A673 (cell line): ENCODE measurements at regions not wholly inside any gene's neighbourhood (a gene's known extent, or its start where the extent isn't known, plus 50 kb on each side); places are given as distances from the start of the nearest gene placed in this dataset.

Source experiments
- BruUV-seq: library from RNA; stranded (reverse); fragments of 400-500 nt; replicated peaks from 2 replicates; lab custom pipeline; 2021; lab: Mats Ljungman, UMichigan
- CTCF ChIA-PET: fragments of 300-600 bp; sonication (Branson Sonifier 250); formaldehyde crosslinking; loops from one replicate; lab custom pipeline; 2022; ENCODE audit warnings: antibody characterized with exemption; lab: Charles Lee
- POLR2A ChIA-PET: fragments of 300-600 bp; sonication (Branson Sonifier 250); formaldehyde crosslinking; loops from one replicate; lab custom pipeline; 2022; ENCODE audit warnings: antibody characterized with exemption; ENCODE audit not compliant: low non-redundant PET; lab: Charles Lee
- DNase-seq: peaks from one replicate; pipeline ENCODE4 v3.0.0-alpha.2; 2015; ENCODE audit warnings: low spot score
- H3K27ac ChIP-seq: fragments of 200-600 bp; sonication (generic); 2 replicates; pipeline ENCODE4 v1.5.1; 2016; ENCODE audit warnings: mixed run types, low read depth, mild to moderate bottlenecking, mixed read lengths, antibody characterized with exemption, low read length; ENCODE audit not compliant: poor library complexity, severe bottlenecking
- H3K27me3 ChIP-seq: fragments of 200-600 bp; sonication (generic); replicated peaks from 2 replicates; pipeline ENCODE4 v1.6.1; 2017; ENCODE audit warnings: mixed run types, low read depth, mild to moderate bottlenecking, mixed read lengths, antibody characterized with exemption, low read length; ENCODE audit not compliant: insufficient read depth, poor library complexity
- H3K36me3 ChIP-seq: fragments of 200-600 bp; sonication (generic); 2 replicates; pipeline ENCODE4 v1.6.1; 2016; ENCODE audit warnings: mixed run types, mild to moderate bottlenecking, mixed read lengths, antibody characterized with exemption, low read length; ENCODE audit not compliant: insufficient read depth, poor library complexity, severe bottlenecking
- H3K4me1 ChIP-seq: fragments of 200-600 bp; sonication (generic); 2 replicates; pipeline ENCODE4 v1.6.1; 2017; ENCODE audit warnings: mixed run types, mild to moderate bottlenecking, mixed read lengths, antibody characterized with exemption, low read length; ENCODE audit not compliant: insufficient read depth, poor library complexity, severe bottlenecking
- H3K4me3 ChIP-seq: fragments of 200-600 bp; sonication (generic); 2 replicates; pipeline ENCODE4 v1.5.1; 2016; ENCODE audit warnings: low read depth, mixed run types, mild to moderate bottlenecking, mixed read lengths, low read length; ENCODE audit not compliant: poor library complexity, severe bottlenecking
- H3K9me3 ChIP-seq: fragments of 200-600 bp; sonication (generic); 2 replicates; pipeline ENCODE4 v1.6.1; 2016; ENCODE audit warnings: mixed run types, low read depth, mild to moderate bottlenecking, mixed read lengths, antibody characterized with exemption, low read length; ENCODE audit not compliant: poor library complexity, severe bottlenecking
- CTCF ChIP-seq: fragments of 300-800, 200-600 bp; sonication (generic); conservative IDR thresholded peaks from 2 replicates; pipeline ENCODE4 v1.5.1; 2017; ENCODE audit warnings: low read depth, mild to moderate bottlenecking, antibody characterized with exemption, low read length, moderate library complexity, mixed read lengths
- EZH2 ChIP-seq: fragments of 200-600 bp; sonication (generic); IDR thresholded peaks from 2 replicates; pipeline ENCODE4 v1.6.1; 2017; ENCODE audit warnings: borderline replicate concordance, low read depth, mild to moderate bottlenecking, mixed read lengths, antibody characterized with exemption, low read length; ENCODE audit not compliant: poor library complexity, severe bottlenecking
- intact Hi-C: fragments of 100-400 bp; cut with micrococcal nuclease; formaldehyde crosslinking; loops from one replicate; pipeline ENCODE4 v1.10.0; 2022; ENCODE audit not compliant: unreplicated experiment

- ChIA-PET POLR2A (no interaction called here), CTCF (no interaction called here)
- H3K27ac ChIP-seq = no peak overlapping the region
- H3K9me3 ChIP-seq = no peaks in the 10 kb centered on the region
- no peak for DNase-seq
- BruUV-seq = no TSS peak
- TF ChIP-seq CTCF = no peak
- no peak for TF ChIP-seq EZH2
- no peaks in the 10 kb centered on the region for H3K27me3 ChIP-seq
- H3K4me1 ChIP-seq = no peaks in the 10 kb centered on the region
- H3K4me3 ChIP-seq = no peak overlapping the region
- intact Hi-C loops = no loop called here
- no peaks in the 10 kb centered on the region for H3K36me3 ChIP-seq
Observed at GRCh38 chr6:4565301-4566250, 210.6 kb upstream of the CDYL start.

- Histone ChIP-seq H3K4me3 (no peak overlapping the region), H3K27ac (no peak overlapping the region), H3K9me3 (no peaks in the 10 kb centered on the region), H3K4me1 (no peaks in the 10 kb centered on the region), H3K36me3 (no peaks in the 10 kb centered on the region), H3K27me3 (no peaks in the 10 kb centered on the region)
- intact Hi-C loops = no loop called here
- TF ChIP-seq CTCF (no peak), EZH2 (no peak)
- BruUV-seq = no TSS peak
- POLR2A ChIA-PET = no interaction called here
- DNase-seq = no peak
- CTCF ChIA-PET = no interaction called here
Observed at GRCh38 chr6:4564801-4565271, 211.4 kb upstream of the CDYL start.

GRCh38 chr6:4563877-4564276, 212.3 kb upstream of the CDYL start:
- intact Hi-C loops = no loop called here
- CTCF ChIA-PET = no interaction called here

More at GRCh38 chr6:4563877-4564276, 212.3 kb upstream of the CDYL start:
- BruUV-seq = no TSS peak
- Histone ChIP-seq H3K4me3 (no peak overlapping the region), H3K4me1 (no peaks in the 10 kb centered on the region), H3K9me3 (no peaks in the 10 kb centered on the region), H3K36me3 (no peaks in the 10 kb centered on the region), H3K27me3 (no peaks in the 10 kb centered on the region), H3K27ac (no peak overlapping the region)
- TF ChIP-seq CTCF (no peak), EZH2 (no peak)
- POLR2A ChIA-PET = no interaction called here
- DNase-seq = no peak
